Stimulated activated naive B cell treated with anti-CD40 and anti-IgM and Interleukin-4, amounts not matched to agents 10 μg/mL and 1 μg/mL and 100 μg/mL, for 72 hours (primary cell): ENCODE measurements at regions not wholly inside any gene's neighbourhood (a gene's known extent, or its start where the extent isn't known, plus 50 kb on each side); places are given as distances from the start of the nearest gene placed in this dataset.
"Not testable (repeated sequence)": the region's sequence is repeated elsewhere in the genome, so short reads cannot be mapped to it uniquely, and the experiment has no call there.

Experiments used
- ATAC-seq, 2 donors: fragments of 150-1000 bp; cut with Tn5 transposase; replicated peaks; 2 replicates each; pipeline ENCODE4 v1.10.0; 2021; ENCODE audit warnings: moderate library complexity in 1 of 2
- DNase-seq: peaks from one replicate; pipeline ENCODE4 v3.0.0; 2021
- H3K27ac Mint-ChIP-seq: one replicate; pipeline ENCODE4 v1.8.0; 2022; ENCODE audit warnings: mild to moderate bottlenecking, mixed read lengths
- H3K27me3 Mint-ChIP-seq, 2 donors: one replicate each; pipeline ENCODE4 v1.8.0; 2022; ENCODE audit warnings: mixed read lengths in 2 of 2
- H3K36me3 Mint-ChIP-seq, 2 donors: one replicate each; pipeline ENCODE4 v1.8.0; 2022; ENCODE audit warnings: mixed read lengths in 2 of 2, mild to moderate bottlenecking in 1 of 2
- H3K4me1 Mint-ChIP-seq, 2 donors: one replicate each; pipeline ENCODE4 v1.8.0; 2022; ENCODE audit warnings: mixed read lengths in 2 of 2, mild to moderate bottlenecking in 1 of 2
- H3K4me3 Mint-ChIP-seq, 2 donors: one replicate each; pipeline ENCODE4 v1.8.0; 2022; ENCODE audit warnings: mild to moderate bottlenecking in 2 of 2, mixed read lengths in 2 of 2, moderate library complexity in 1 of 2
- H3K9me3 Mint-ChIP-seq, 2 donors: one replicate each; pipeline ENCODE4 v1.8.0; 2022; ENCODE audit warnings: mixed read lengths in 2 of 2, mild to moderate bottlenecking in 1 of 2

GRCh38 chr4:114223580-114223979 is 244.1 kb upstream of the ARSJ start:
- no peaks in the 10 kb centered on the region for H3K9me3 Mint-ChIP-seq
- no peak for DNase-seq
- H3K36me3 Mint-ChIP-seq, result no peaks in the 10 kb centered on the region
- H3K27me3 Mint-ChIP-seq, result no peaks in the 10 kb centered on the region
- H3K4me1 Mint-ChIP-seq, result no peaks in the 10 kb centered on the region
- no peak overlapping the region for H3K27ac Mint-ChIP-seq
- H3K4me3 Mint-ChIP-seq, result no peak overlapping the region
- no peak for ATAC-seq

- DNase-seq, result no peak
- no peaks in the 10 kb centered on the region for H3K4me1 Mint-ChIP-seq
- H3K27me3 Mint-ChIP-seq, result no peaks in the 10 kb centered on the region
- no peak overlapping the region for H3K4me3 Mint-ChIP-seq
- no peak for ATAC-seq
- H3K27ac Mint-ChIP-seq, result no peak overlapping the region
- H3K9me3 Mint-ChIP-seq, result no peaks in the 10 kb centered on the region
- no peaks in the 10 kb centered on the region for H3K36me3 Mint-ChIP-seq
Observed at GRCh38 chr4:114225436-114225835, 246.0 kb upstream of the ARSJ start.

GRCh38 chr4:114226179-114226578 is 246.7 kb upstream of the ARSJ start:
- no peaks in the 10 kb centered on the region for H3K36me3 Mint-ChIP-seq
- no peaks in the 10 kb centered on the region for H3K9me3 Mint-ChIP-seq
- ATAC-seq (no peak), DNase-seq (no peak)
- no peaks in the 10 kb centered on the region for H3K27me3 Mint-ChIP-seq
- H3K4me3 Mint-ChIP-seq, result no peak overlapping the region
- H3K27ac Mint-ChIP-seq, result no peak overlapping the region
- H3K4me1 Mint-ChIP-seq, result no peaks in the 10 kb centered on the region

- Mint-ChIP-seq H3K4me3 (no peak overlapping the region), H3K4me1 (no peaks in the 10 kb centered on the region), H3K27me3 (no peaks in the 10 kb centered on the region), H3K9me3 (no peaks in the 10 kb centered on the region), H3K36me3 (no peaks in the 10 kb centered on the region), H3K27ac (no peak overlapping the region)
- DNase-seq, result no peak
- ATAC-seq, result no peak
Observed at GRCh38 chr4:114226968-114227760, 247.7 kb upstream of the ARSJ start.

- H3K27ac Mint-ChIP-seq, result no peak overlapping the region
- H3K4me3 Mint-ChIP-seq, result no peak overlapping the region
- no peaks in the 10 kb centered on the region for H3K9me3 Mint-ChIP-seq
- ATAC-seq (no peak), DNase-seq (no peak)
- H3K36me3 Mint-ChIP-seq, result no peaks in the 10 kb centered on the region
- no peaks in the 10 kb centered on the region for H3K27me3 Mint-ChIP-seq
- no peaks in the 10 kb centered on the region for H3K4me1 Mint-ChIP-seq
Observed at GRCh38 chr4:114229706-114230105, 250.3 kb upstream of the ARSJ start.

GRCh38 chr4:114236171-114236769 is 256.8 kb upstream of the ARSJ start:
- ATAC-seq (no peak), DNase-seq (no peak)
- Mint-ChIP-seq H3K9me3 (no peaks in the 10 kb centered on the region), H3K4me1 (no peaks in the 10 kb centered on the region), H3K4me3 (no peak overlapping the region), H3K27ac (no peak overlapping the region), H3K36me3 (no peaks in the 10 kb centered on the region), H3K27me3 (no peaks in the 10 kb centered on the region)

- ATAC-seq, result no peak
- DNase-seq, result no peak
- H3K27me3 Mint-ChIP-seq, result peaks cover 0 to 6% of the 10 kb centered on the region in 2 donors
- no peak overlapping the region for H3K27ac Mint-ChIP-seq
- peaks cover 0 to 2% of the 10 kb centered on the region in 2 donors for H3K9me3 Mint-ChIP-seq
- H3K4me3 Mint-ChIP-seq, result no peak overlapping the region
- no peaks in the 10 kb centered on the region for H3K36me3 Mint-ChIP-seq
- no peaks in the 10 kb centered on the region for H3K4me1 Mint-ChIP-seq
Observed at GRCh38 chr4:114237997-114238396, 258.6 kb upstream of the ARSJ start.

- Mint-ChIP-seq H3K36me3 (no peaks in the 10 kb centered on the region), H3K4me3 (no peak overlapping the region), H3K4me1 (peaks cover 0 to 6% of the 10 kb centered on the region in 2 donors), H3K27ac (no peak overlapping the region), H3K27me3 (peaks cover 5 to 9% of the 10 kb centered on the region in 2 donors), H3K9me3 (peaks cover 0 to 3% of the 10 kb centered on the region in 2 donors)
- ATAC-seq (no peak), DNase-seq (no peak)
Observed at GRCh38 chr4:114249561-114249960, 270.1 kb upstream of the ARSJ start.

- H3K4me3 Mint-ChIP-seq, result no peak overlapping the region
- peaks cover 4 to 9% of the 10 kb centered on the region in 2 donors for H3K27me3 Mint-ChIP-seq
- no peak for ATAC-seq
- peaks cover 0 to 3% of the 10 kb centered on the region in 2 donors for H3K9me3 Mint-ChIP-seq
- H3K36me3 Mint-ChIP-seq, result no peaks in the 10 kb centered on the region
- H3K4me1 Mint-ChIP-seq, result peaks cover 0 to 6% of the 10 kb centered on the region in 2 donors
- no peak for DNase-seq
- no peak overlapping the region for H3K27ac Mint-ChIP-seq
Observed at GRCh38 chr4:114249976-114250375, 270.5 kb upstream of the ARSJ start.

- Mint-ChIP-seq H3K9me3 (peaks cover 0 to 3% of the 10 kb centered on the region in 2 donors), H3K36me3 (no peaks in the 10 kb centered on the region), H3K27me3 (peaks cover 4 to 9% of the 10 kb centered on the region in 2 donors), H3K27ac (no peak overlapping the region), H3K4me3 (no peak overlapping the region), H3K4me1 (peaks cover 0 to 6% of the 10 kb centered on the region in 2 donors)
- DNase-seq (no peak), ATAC-seq (no peak)
Observed at GRCh38 chr4:114250439-114250891, 271.0 kb upstream of the ARSJ start.

GRCh38 chr4:114251020-114251419 is 271.6 kb upstream of the ARSJ start:
- no peak overlapping the region for H3K4me3 Mint-ChIP-seq
- no peaks in the 10 kb centered on the region for H3K36me3 Mint-ChIP-seq
- H3K27me3 Mint-ChIP-seq, result peaks cover 4 to 9% of the 10 kb centered on the region in 2 donors
- ATAC-seq (no peak), DNase-seq (no peak)
- peaks cover 0 to 3% of the 10 kb centered on the region in 2 donors for H3K9me3 Mint-ChIP-seq
- H3K27ac Mint-ChIP-seq, result no peak overlapping the region
- H3K4me1 Mint-ChIP-seq, result peaks cover 0 to 6% of the 10 kb centered on the region in 2 donors

GRCh38 chr4:114252499-114252898 is 273.1 kb upstream of the ARSJ start:
- no peak for DNase-seq
- Mint-ChIP-seq H3K27me3 (peaks cover 4 to 9% of the 10 kb centered on the region in 2 donors), H3K4me3 (no peak overlapping the region), H3K27ac (no peak overlapping the region), H3K36me3 (no peaks in the 10 kb centered on the region), H3K9me3 (peaks cover 0 to 3% of the 10 kb centered on the region in 2 donors), H3K4me1 (peaks cover 0 to 6% of the 10 kb centered on the region in 2 donors)
- peak; percentile 46 to 77 for ATAC-seq

- Mint-ChIP-seq H3K9me3 (peaks cover 0 to 3% of the 10 kb centered on the region in 2 donors), H3K36me3 (no peaks in the 10 kb centered on the region), H3K27ac (no peak overlapping the region), H3K4me3 (no peak overlapping the region), H3K27me3 (no peaks in the 10 kb centered on the region), H3K4me1 (peaks cover 0 to 2% of the 10 kb centered on the region in 2 donors)
- DNase-seq, result no peak
- no peak for ATAC-seq
Observed at GRCh38 chr4:114257501-114257900, 278.1 kb upstream of the ARSJ start.

- H3K4me1 Mint-ChIP-seq, DNase-seq, H3K9me3 Mint-ChIP-seq, H3K27me3 Mint-ChIP-seq, ATAC-seq, H3K4me3 Mint-ChIP-seq, H3K36me3 Mint-ChIP-seq, H3K27ac Mint-ChIP-seq: not testable (repeated sequence)
Observed at GRCh38 chr4:114262421-114262820, 283.0 kb upstream of the ARSJ start.

GRCh38 chr4:114263233-114263632 is 283.8 kb upstream of the ARSJ start:
- ATAC-seq (no peak), DNase-seq (no peak)
- no peaks in the 10 kb centered on the region for H3K27me3 Mint-ChIP-seq
- H3K4me3 Mint-ChIP-seq, result no peak overlapping the region
- H3K4me1 Mint-ChIP-seq, result no peaks in the 10 kb centered on the region
- no peaks in the 10 kb centered on the region for H3K9me3 Mint-ChIP-seq
- no peaks in the 10 kb centered on the region for H3K36me3 Mint-ChIP-seq
- no peak overlapping the region for H3K27ac Mint-ChIP-seq
